Lung (tissue), 11 donors: ENCODE measurements at regions not wholly inside any gene's neighbourhood (a gene's known extent, or its start where the extent isn't known, plus 50 kb on each side); places are given as distances from the start of the nearest gene placed in this dataset.

Source experiments
- ATAC-seq: fragments of 200-7000 bp; cut with Tn5 transposase; one replicate; pipeline ENCODE4 v1.9.1; 2020; ENCODE audit warnings: moderate number of reproducible peaks; ENCODE audit not compliant: insufficient read depth, low FRiP score
- DNase-seq, 3 donors: peaks; one replicate each; pipeline ENCODE4 v3.0.0-alpha.2; 2013 to 2017
- H3K27ac ChIP-seq, 2 donors: one replicate each; pipeline ENCODE4 v1.5.1; 2013; ENCODE audit warnings: mild to moderate bottlenecking in 2 of 2, moderate library complexity in 2 of 2, control low read depth in 1 of 2, inconsistent platforms in 1 of 2, low read depth in 1 of 2, low read length in 1 of 2
- H3K27me3 ChIP-seq, 3 donors: one replicate each; pipeline ENCODE4 v1.5.1; 2013; ENCODE audit warnings: low read length in 2 of 3; ENCODE audit not compliant: control insufficient read depth in 3 of 3, insufficient read depth in 3 of 3
- H3K36me3 ChIP-seq, 4 donors: one replicate each; pipeline ENCODE4 v1.5.1; 2013; ENCODE audit warnings: low read length in 4 of 4, mild to moderate bottlenecking in 1 of 4, moderate library complexity in 1 of 4; ENCODE audit not compliant: control insufficient read depth in 4 of 4, insufficient read depth in 4 of 4
- H3K4me1 ChIP-seq, 5 donors: one replicate each; pipeline ENCODE4 v1.5.1; 2013; ENCODE audit warnings: low read length in 5 of 5, mild to moderate bottlenecking in 2 of 5, moderate library complexity in 1 of 5; ENCODE audit not compliant: control insufficient read depth in 5 of 5, insufficient read depth in 5 of 5
- H3K4me3 ChIP-seq: one replicate; pipeline ENCODE4 v1.5.1; 2013; ENCODE audit warnings: mild to moderate bottlenecking, control low read depth, moderate library complexity
- H3K9ac ChIP-seq, 2 donors: one replicate each; pipeline ENCODE4 v1.5.1; 2013; ENCODE audit warnings: low read length in 2 of 2, control low read depth in 1 of 2; ENCODE audit not compliant: insufficient read depth in 1 of 2
- H3K9me3 ChIP-seq, 4 donors: one replicate each; pipeline ENCODE4 v1.5.1; 2013; ENCODE audit warnings: low read length in 3 of 4, mild to moderate bottlenecking in 1 of 4, moderate library complexity in 1 of 4; ENCODE audit not compliant: control insufficient read depth in 4 of 4, insufficient read depth in 3 of 4
- CTCF ChIP-seq: IDR thresholded peaks from 2 replicates; pipeline ENCODE4 v1.5.1; 2012; ENCODE audit warnings: mild to moderate bottlenecking; ENCODE audit errors: control extremely low read depth, extremely low read depth
- WGBS, 2 donors: extraction: QIAGEN DNeasy Blood & Tissue Kit; methylation state at CpG; one replicate each; pipeline ENCODE4 v1.1.7; 2013; 5-methylcytosine and 5-hydroxymethylcytosine counted together
- donor health status: control.
- donor health status: control.
- donor health status: Bipolar disorder and iron deficiency.
- donor health status: healthy.
- donor health status: DM: yes; HTN: yes; CAD: no.

DNA sequence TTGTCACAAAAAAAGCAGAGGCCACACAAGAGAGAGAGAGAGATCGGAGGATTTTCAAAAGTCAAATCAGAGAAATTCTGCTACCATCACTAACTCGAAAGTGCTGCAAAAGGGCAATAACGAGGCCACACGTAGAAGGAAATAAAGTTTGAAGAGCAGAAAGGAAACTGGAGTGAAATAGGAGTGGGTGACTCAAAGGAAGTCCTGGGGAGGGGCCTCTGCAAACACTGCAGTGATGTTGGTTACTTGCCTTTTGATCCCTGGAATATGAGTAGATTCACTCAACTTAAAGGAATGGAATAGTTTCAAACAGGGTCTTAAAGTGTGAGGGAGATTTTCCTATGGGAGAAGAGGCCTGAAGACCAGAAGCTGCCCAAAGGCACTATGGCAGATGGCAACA lies 663.4 kb upstream of the LCORL start:
- WGBS, 2 donors: 48 to 76% methylated on average over 4 of the region's 4 CpGs
- H3K9ac ChIP-seq: no peak overlapping the region
- H3K27me3 ChIP-seq: no peaks in the 10 kb centered on the region
- peaks cover 0 to 5% (median 1%) of the 10 kb centered on the region in 5 donors for H3K4me1 ChIP-seq
- ATAC-seq (no peak), DNase-seq (no peak)
- no peaks in the 10 kb centered on the region for H3K9me3 ChIP-seq
- no peak overlapping the region for H3K4me3 ChIP-seq
- no peaks in the 10 kb centered on the region for H3K36me3 ChIP-seq
- no peak overlapping the region for H3K27ac ChIP-seq
- no peak for TF ChIP-seq CTCF

- H3K4me3 ChIP-seq: no peak overlapping the region
- no peaks in the 10 kb centered on the region for H3K27me3 ChIP-seq
- no peak overlapping the region for H3K9ac ChIP-seq
- H3K36me3 ChIP-seq: no peaks in the 10 kb centered on the region
- 71 to 83% methylated on average over 4 of the region's 4 CpGs for WGBS, 2 donors
- DNase-seq (no peak), ATAC-seq (no peak)
- TF ChIP-seq CTCF: no peak
- no peak overlapping the region for H3K27ac ChIP-seq
- no peaks in the 10 kb centered on the region for H3K4me1 ChIP-seq
- no peaks in the 10 kb centered on the region for H3K9me3 ChIP-seq
These were observed 655.0 kb upstream of the LCORL start for GRCh38 chr4:18676526-18676915.

- H3K9ac ChIP-seq: no peak overlapping the region
- ATAC-seq (no peak), DNase-seq (no peak)
- WGBS, 2 donors: 85 to 86% methylated on average over 4 of the region's 4 CpGs
- H3K4me1 ChIP-seq: no peaks in the 10 kb centered on the region
- TF ChIP-seq CTCF: no peak
- no peak overlapping the region for H3K4me3 ChIP-seq
- no peak overlapping the region for H3K27ac ChIP-seq
- H3K27me3 ChIP-seq: no peaks in the 10 kb centered on the region
- H3K9me3 ChIP-seq: no peaks in the 10 kb centered on the region
- H3K36me3 ChIP-seq: no peaks in the 10 kb centered on the region
These were observed 654.3 kb upstream of the LCORL start for GRCh38 chr4:18675586-18676525.
